ENCODE measurements at regions not wholly inside any gene's neighbourhood (a gene's known extent, or its start where the extent isn't known, plus 50 kb on each side); places are given as distances from the start of the nearest gene placed in this dataset.

- no peak for DNase-seq
These were observed 66.4 kb upstream of the POU3F3 start for GRCh38 chr2:104787298-104788065.

GRCh38 chr2:104788742-104789455, 65.0 kb upstream of the POU3F3 start:
- no peak for DNase-seq

- no peak for DNase-seq
These were observed 63.7 kb upstream of the POU3F3 start for GRCh38 chr2:104790100-104790811.

- DNase-seq = no peak
These were observed 62.9 kb upstream of the POU3F3 start for GRCh38 chr2:104790901-104791495.

GRCh38 chr2:104793966-104794365, 59.9 kb upstream of the POU3F3 start:
- no peak for DNase-seq

- DNase-seq = no peak
These were observed 59.5 kb upstream of the POU3F3 start for GRCh38 chr2:104794441-104794840.
